Neural cell (in vitro differentiated cells): ENCODE measurements at regions not wholly inside any gene's neighbourhood (a gene's known extent, or its start where the extent isn't known, plus 50 kb on each side); places are given as distances from the start of the nearest gene placed in this dataset.

ENCODE experiments used
- H2AFZ ChIP-seq: fragments of 200-600, 300-800 bp; sonication (generic), shearing (Covaris generic); 2 replicates; pipeline ENCODE4 v1.6.0; 2014; ENCODE audit warnings: low read depth, mild to moderate bottlenecking, antibody characterized with exemption, low read length, moderate library complexity
- H3F3A ChIP-seq: fragments of 200-600 bp; shearing (Covaris generic); 2 replicates; pipeline ENCODE4 v1.6.1; 2016; ENCODE audit warnings: mild to moderate bottlenecking, moderate library complexity, mixed read lengths, antibody characterized with exemption, low read length; ENCODE audit not compliant: insufficient read depth, poor library complexity, severe bottlenecking
- H3K27ac ChIP-seq: fragments of 200-600, 300-800 bp; sonication (generic), shearing (Covaris generic); 2 replicates; pipeline ENCODE4 v1.5.1; 2014; ENCODE audit warnings: mild to moderate bottlenecking, low read length, moderate library complexity
- H3K27me3 ChIP-seq: fragments of 300-800, 200-600 bp; sonication (generic), shearing (Covaris generic); 2 replicates; pipeline ENCODE4 v1.6.0; 2014; ENCODE audit warnings: mild to moderate bottlenecking, low read depth, low read length, moderate library complexity; ENCODE audit not compliant: insufficient read depth
- H3K36me3 ChIP-seq: fragments of 300-800, 200-600 bp; sonication (generic), shearing (Covaris generic); 2 replicates; pipeline ENCODE4 v1.5.1; 2014; ENCODE audit warnings: mild to moderate bottlenecking, antibody characterized with exemption, low read length, moderate library complexity; ENCODE audit not compliant: insufficient read depth
- H3K4me2 ChIP-seq: fragments of 300-800, 200-600 bp; sonication (generic), shearing (Covaris generic); 2 replicates; pipeline ENCODE4 v1.6.0; 2014; ENCODE audit warnings: mild to moderate bottlenecking, low read length
- H3K4me3 ChIP-seq: fragments of 300-800, 200-600 bp; sonication (generic), shearing (Covaris generic); 2 replicates; pipeline ENCODE4 v1.5.1; 2014; ENCODE audit warnings: mild to moderate bottlenecking, low read length, moderate library complexity
- H3K79me2 ChIP-seq: fragments of 200-600 bp; shearing (Covaris generic); replicated peaks from 2 replicates; pipeline ENCODE4 v1.6.0; 2014; ENCODE audit warnings: mild to moderate bottlenecking, low read length, moderate library complexity; ENCODE audit not compliant: insufficient read depth
- H3K9ac ChIP-seq: fragments of 300-800, 200-600 bp; sonication (generic), shearing (Covaris generic); 2 replicates; pipeline ENCODE4 v1.6.1; 2016; ENCODE audit warnings: mild to moderate bottlenecking, low read length, mixed read lengths
- H3K9me2 ChIP-seq: fragments of 200-600 bp; shearing (Covaris generic); 2 replicates; pipeline ENCODE4 v1.6.1; 2016; ENCODE audit warnings: mild to moderate bottlenecking, low read length, mixed read lengths; ENCODE audit not compliant: insufficient read depth
- H3K9me3 ChIP-seq: fragments of 200-600, 300-800 bp; sonication (generic), shearing (Covaris generic); 2 replicates; pipeline ENCODE4 v1.6.1; 2016; ENCODE audit warnings: mild to moderate bottlenecking, mixed run types, low read length, moderate library complexity, mixed read lengths
- H4K20me1 ChIP-seq: fragments of 200-600 bp; shearing (Covaris generic); 2 replicates; pipeline ENCODE4 v1.6.1; 2016; ENCODE audit warnings: mild to moderate bottlenecking, mixed run types; ENCODE audit not compliant: insufficient read depth
- EP300 ChIP-seq: fragments of 450-650 bp; conservative IDR thresholded peaks from 2 replicates; pipeline ENCODE4 v1.6.1; 2014; ENCODE audit warnings: antibody characterized with exemption, mild to moderate bottlenecking, moderate library complexity; ENCODE audit not compliant: poor library complexity, severe bottlenecking
- EZH2 ChIP-seq: fragments of 200-600, 300-800 bp; shearing (Covaris generic), sonication (generic); IDR thresholded peaks from 2 replicates; pipeline ENCODE4 v1.6.1; 2014; ENCODE audit warnings: antibody characterized with exemption, low read length, borderline replicate concordance, mild to moderate bottlenecking; ENCODE audit not compliant: insufficient read depth, poor library complexity, severe bottlenecking
- MXI1 ChIP-seq: fragments of 450-650 bp; conservative IDR thresholded peaks from 2 replicates; pipeline ENCODE4 v1.6.1; 2014; ENCODE audit warnings: antibody characterized with exemption, mild to moderate bottlenecking; ENCODE audit not compliant: poor library complexity, severe bottlenecking
- POLR2AphosphoS5 ChIP-seq: IDR thresholded peaks from 2 replicates; pipeline ENCODE4 v1.6.1; 2012
- RAD21 ChIP-seq: fragments of 450-650 bp; conservative IDR thresholded peaks from 2 replicates; pipeline ENCODE4 v1.6.1; 2014; ENCODE audit warnings: antibody characterized with exemption, mild to moderate bottlenecking, moderate library complexity
- REST ChIP-seq: IDR thresholded peaks from 2 replicates; pipeline ENCODE4 v1.6.1; 2012; ENCODE audit warnings: borderline replicate concordance
- SMC3 ChIP-seq: fragments of 450-650 bp; conservative IDR thresholded peaks from 2 replicates; pipeline ENCODE4 v1.6.1; 2014; ENCODE audit warnings: antibody characterized with exemption, mild to moderate bottlenecking, moderate library complexity; ENCODE audit not compliant: poor library complexity
- TAF1 ChIP-seq: IDR thresholded peaks from 2 replicates; pipeline ENCODE4 v1.6.1; 2012; ENCODE audit warnings: low read depth
- TF ChIP-seq, protein P1 (sequence below): fragments of 450-650 bp; IDR thresholded peaks from 2 replicates; pipeline ENCODE4 v1.5.1; 2014; ENCODE audit warnings: antibody characterized with exemption, mild to moderate bottlenecking, moderate library complexity; ENCODE audit not compliant: poor library complexity, severe bottlenecking

DNA sequence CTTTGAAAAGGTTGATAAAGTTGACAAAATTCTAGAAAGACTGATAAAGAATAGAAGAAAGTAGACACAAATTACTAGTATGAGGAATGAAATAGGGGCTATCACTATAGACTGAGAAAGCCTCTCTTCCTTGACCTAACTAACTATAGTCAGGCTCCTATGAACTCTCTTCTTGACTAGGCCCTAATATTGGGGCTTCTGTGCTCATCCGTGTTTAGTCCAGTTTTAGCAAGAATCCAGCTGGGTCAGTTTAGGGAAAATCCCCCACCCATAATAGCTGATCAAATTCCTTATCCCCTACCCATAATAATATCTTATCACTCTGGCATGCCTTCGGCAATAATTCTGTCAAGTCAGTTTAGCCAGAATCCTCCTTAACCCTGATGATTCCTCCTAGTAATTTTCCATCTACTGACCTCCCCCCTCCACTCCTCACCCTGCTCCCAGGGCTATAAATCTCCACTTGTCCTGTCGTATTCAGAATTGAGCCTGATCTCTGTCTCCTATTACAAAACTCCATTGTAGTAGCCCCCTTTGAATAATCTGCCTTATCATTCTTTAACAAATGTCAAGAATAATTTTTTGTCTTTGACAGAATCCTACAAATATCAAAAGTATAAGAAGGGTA, 138.1 kb downstream of the TFAP2A start:
- no peaks in the 10 kb centered on the region for H3K9me2 ChIP-seq
- H3K79me2 ChIP-seq: no peaks in the 10 kb centered on the region
- no peak overlapping the region for H3K4me2 ChIP-seq
- H3F3A ChIP-seq: no peaks in the 10 kb centered on the region
- H2AFZ ChIP-seq: no peak overlapping the region
- H4K20me1 ChIP-seq: no peaks in the 10 kb centered on the region
- H3K9me3 ChIP-seq: no peaks in the 10 kb centered on the region
- TF ChIP-seq RAD21 (no peak), POLR2AphosphoS5 (no peak), REST (no peak), MXI1 (no peak)
- TF ChIP-seq, protein P1, sequence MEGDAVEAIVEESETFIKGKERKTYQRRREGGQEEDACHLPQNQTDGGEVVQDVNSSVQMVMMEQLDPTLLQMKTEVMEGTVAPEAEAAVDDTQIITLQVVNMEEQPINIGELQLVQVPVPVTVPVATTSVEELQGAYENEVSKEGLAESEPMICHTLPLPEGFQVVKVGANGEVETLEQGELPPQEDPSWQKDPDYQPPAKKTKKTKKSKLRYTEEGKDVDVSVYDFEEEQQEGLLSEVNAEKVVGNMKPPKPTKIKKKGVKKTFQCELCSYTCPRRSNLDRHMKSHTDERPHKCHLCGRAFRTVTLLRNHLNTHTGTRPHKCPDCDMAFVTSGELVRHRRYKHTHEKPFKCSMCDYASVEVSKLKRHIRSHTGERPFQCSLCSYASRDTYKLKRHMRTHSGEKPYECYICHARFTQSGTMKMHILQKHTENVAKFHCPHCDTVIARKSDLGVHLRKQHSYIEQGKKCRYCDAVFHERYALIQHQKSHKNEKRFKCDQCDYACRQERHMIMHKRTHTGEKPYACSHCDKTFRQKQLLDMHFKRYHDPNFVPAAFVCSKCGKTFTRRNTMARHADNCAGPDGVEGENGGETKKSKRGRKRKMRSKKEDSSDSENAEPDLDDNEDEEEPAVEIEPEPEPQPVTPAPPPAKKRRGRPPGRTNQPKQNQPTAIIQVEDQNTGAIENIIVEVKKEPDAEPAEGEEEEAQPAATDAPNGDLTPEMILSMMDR: no peak
- no peaks in the 10 kb centered on the region for H3K27me3 ChIP-seq
- H3K4me3 ChIP-seq: no peak overlapping the region
- H3K36me3 ChIP-seq: no peaks in the 10 kb centered on the region
- no peak overlapping the region for H3K27ac ChIP-seq
- H3K9ac ChIP-seq: no peak overlapping the region

- H2AFZ ChIP-seq: no peak overlapping the region
- no peaks in the 10 kb centered on the region for H3K27me3 ChIP-seq
- H3K79me2 ChIP-seq: no peaks in the 10 kb centered on the region
- no peaks in the 10 kb centered on the region for H3K9me3 ChIP-seq
- no peak overlapping the region for H3K4me3 ChIP-seq
- H4K20me1 ChIP-seq: no peaks in the 10 kb centered on the region
- H3K4me2 ChIP-seq: no peak overlapping the region
- H3K9ac ChIP-seq: no peak overlapping the region
- TF ChIP-seq, protein P1: no peak
- no peak for TF ChIP-seq EZH2
- no peak for TF ChIP-seq REST
- no peak for TF ChIP-seq EP300
- TF ChIP-seq MXI1: no peak
- TF ChIP-seq TAF1: no peak
- TF ChIP-seq POLR2AphosphoS5: no peak
- TF ChIP-seq SMC3: no peak
- TF ChIP-seq RAD21: no peak
- H3K9me2 ChIP-seq: no peaks in the 10 kb centered on the region
- H3F3A ChIP-seq: no peaks in the 10 kb centered on the region
- H3K36me3 ChIP-seq: no peaks in the 10 kb centered on the region
- no peak overlapping the region for H3K27ac ChIP-seq
These were observed 138.8 kb downstream of the TFAP2A start for GRCh38 chr6:10276106-10276505.
